HepG2 (cell line): ENCODE measurements at regions not wholly inside any gene's neighbourhood (a gene's known extent, or its start where the extent isn't known, plus 50 kb on each side); places are given as distances from the start of the nearest gene placed in this dataset.

ENCODE experiments used
- CEBPB ChIP-seq: IDR thresholded peaks from 2 replicates; pipeline ENCODE4 v1.6.1; 2011; ENCODE audit warnings: low read depth, low read length, improper control_type of control experiment, borderline replicate concordance
- EP300 ChIP-seq, 3 experiments: sonication (generic) in 1 of 3; formaldehyde crosslinking in 1 of 3; IDR thresholded peaks; 2 replicates each; pipeline versions ENCODE4 v1.5.1 to v1.6.1; 2011 to 2020; ENCODE audit warnings: low read depth in 2 of 3, low read length in 2 of 3, borderline replicate concordance in 1 of 3, improper control_type of control experiment in 1 of 3, mild to moderate bottlenecking in 1 of 3, missing genetic modification reagents in 1 of 3, moderate library complexity in 1 of 3
- RFX5 ChIP-seq: IDR thresholded peaks from 2 replicates; pipeline ENCODE4 v1.6.1; 2011; ENCODE audit warnings: low read depth, low read length, improper control_type of control experiment
- SOX5 ChIP-seq: IDR thresholded peaks from 2 replicates; pipeline ENCODE4 v1.6.1; 2016; ENCODE audit warnings: borderline replicate concordance
- ZNF530 ChIP-seq: sonication (generic); formaldehyde crosslinking; IDR thresholded peaks from 2 replicates; pipeline ENCODE4 v1.5.0; 2020; ENCODE audit warnings: low read depth, mild to moderate bottlenecking, missing genetic modification reagents
- TF ChIP-seq, protein P1 (sequence below): sonication (generic); formaldehyde crosslinking; IDR thresholded peaks from 2 replicates; pipeline ENCODE4 v1.5.0; 2020; ENCODE audit warnings: mild to moderate bottlenecking, missing genetic modification reagents, moderate library complexity
- TF ChIP-seq, protein P2 (sequence below): sonication (generic); formaldehyde crosslinking; IDR thresholded peaks from 2 replicates; pipeline ENCODE4 v1.8.0; 2023; ENCODE audit warnings: mild to moderate bottlenecking, missing genetic modification reagents

DNA sequence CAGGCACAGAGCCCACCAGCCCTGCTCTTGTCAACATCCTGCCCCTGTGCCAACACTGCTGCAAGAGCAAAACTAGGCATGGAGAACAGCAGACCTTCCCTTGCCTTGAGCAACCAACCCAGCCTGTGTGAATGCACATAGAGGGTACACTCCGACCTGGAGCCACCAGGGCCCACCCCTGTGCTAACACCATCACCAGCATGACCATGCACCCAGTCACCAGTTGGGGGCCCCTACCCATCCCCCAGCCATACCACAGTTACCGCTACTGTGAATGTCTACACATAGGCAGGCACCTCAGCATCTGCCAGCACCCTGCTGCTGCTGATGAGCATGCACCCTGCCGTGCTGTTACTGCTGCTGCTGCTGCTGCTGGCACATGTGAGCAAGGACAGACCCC lies 301.9 kb upstream of the ST6GAL2 start:
- TF ChIP-seq ZNF530 (no peak), CEBPB (no peak), SOX5 (CRISPR knock-in tag) (no peak), RFX5 (no peak), EP300 (IDR thresholded peaks at IDR 0.05; ENCODE audit: low read depth in 2 of 2, low read length in 2 of 2) (no peak), EP300 (CRISPR knock-in tag; IDR thresholded peaks at IDR 0.05; ENCODE audit: borderline replicate concordance) (no peak)
- TF ChIP-seq, protein P1, sequence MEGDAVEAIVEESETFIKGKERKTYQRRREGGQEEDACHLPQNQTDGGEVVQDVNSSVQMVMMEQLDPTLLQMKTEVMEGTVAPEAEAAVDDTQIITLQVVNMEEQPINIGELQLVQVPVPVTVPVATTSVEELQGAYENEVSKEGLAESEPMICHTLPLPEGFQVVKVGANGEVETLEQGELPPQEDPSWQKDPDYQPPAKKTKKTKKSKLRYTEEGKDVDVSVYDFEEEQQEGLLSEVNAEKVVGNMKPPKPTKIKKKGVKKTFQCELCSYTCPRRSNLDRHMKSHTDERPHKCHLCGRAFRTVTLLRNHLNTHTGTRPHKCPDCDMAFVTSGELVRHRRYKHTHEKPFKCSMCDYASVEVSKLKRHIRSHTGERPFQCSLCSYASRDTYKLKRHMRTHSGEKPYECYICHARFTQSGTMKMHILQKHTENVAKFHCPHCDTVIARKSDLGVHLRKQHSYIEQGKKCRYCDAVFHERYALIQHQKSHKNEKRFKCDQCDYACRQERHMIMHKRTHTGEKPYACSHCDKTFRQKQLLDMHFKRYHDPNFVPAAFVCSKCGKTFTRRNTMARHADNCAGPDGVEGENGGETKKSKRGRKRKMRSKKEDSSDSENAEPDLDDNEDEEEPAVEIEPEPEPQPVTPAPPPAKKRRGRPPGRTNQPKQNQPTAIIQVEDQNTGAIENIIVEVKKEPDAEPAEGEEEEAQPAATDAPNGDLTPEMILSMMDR (CRISPR knock-in tag), result no peak
- TF ChIP-seq, protein P2, sequence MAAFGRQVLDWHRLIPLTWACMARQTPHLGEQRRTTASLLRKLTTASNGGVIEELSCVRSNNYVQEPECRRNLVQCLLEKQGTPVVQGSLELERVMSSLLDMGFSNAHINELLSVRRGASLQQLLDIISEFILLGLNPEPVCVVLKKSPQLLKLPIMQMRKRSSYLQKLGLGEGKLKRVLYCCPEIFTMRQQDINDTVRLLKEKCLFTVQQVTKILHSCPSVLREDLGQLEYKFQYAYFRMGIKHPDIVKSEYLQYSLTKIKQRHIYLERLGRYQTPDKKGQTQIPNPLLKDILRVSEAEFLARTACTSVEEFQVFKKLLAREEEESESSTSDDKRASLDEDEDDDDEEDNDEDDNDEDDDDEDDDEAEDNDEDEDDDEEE (CRISPR knock-in tag), result no peak
